GM23338 (cell line): ENCODE measurements at regions not wholly inside any gene's neighbourhood (a gene's known extent, or its start where the extent isn't known, plus 50 kb on each side); places are given as distances from the start of the nearest gene placed in this dataset.

Experiments
- ATAC-seq: fragments of 200-7000 bp; cut with Tn5 transposase; 3 replicates; pipeline ENCODE4 v1.9.1; 2020
- DNase-seq: peaks from one replicate; pipeline ENCODE4 v3.0.0-alpha.2; 2015; ENCODE audit warnings: low spot score
- H2AFZ ChIP-seq: fragments of 200-600 bp; sonication (generic); 2 replicates; pipeline ENCODE4 v1.8.0; 2016; ENCODE audit warnings: antibody characterized with exemption, mild to moderate bottlenecking, moderate library complexity
- H3F3A ChIP-seq: fragments of 200-600 bp; sonication (generic); replicated peaks from 2 replicates; pipeline ENCODE4 v1.8.0; 2017; ENCODE audit warnings: antibody characterized with exemption, mixed run types, low read depth
- H3K27ac ChIP-seq: fragments of 200-600 bp; sonication (generic); 2 replicates; pipeline ENCODE4 v1.6.1; 2016; ENCODE audit warnings: low read depth
- H3K27me3 ChIP-seq: fragments of 200-600 bp; sonication (generic); 2 replicates; pipeline ENCODE4 v1.8.0; 2016; ENCODE audit warnings: mild to moderate bottlenecking, mixed run types, moderate library complexity; ENCODE audit not compliant: insufficient read depth
- H3K36me3 ChIP-seq: fragments of 200-600 bp; sonication (generic); 2 replicates; pipeline ENCODE4 v1.8.0; 2016; ENCODE audit warnings: mild to moderate bottlenecking; ENCODE audit not compliant: insufficient read depth
- H3K4me1 ChIP-seq: fragments of 200-600 bp; sonication (generic); 2 replicates; pipeline ENCODE4 v1.8.0; 2016; ENCODE audit warnings: mild to moderate bottlenecking, moderate library complexity; ENCODE audit not compliant: insufficient read depth
- H3K4me2 ChIP-seq: fragments of 200-600 bp; sonication (generic); 2 replicates; pipeline ENCODE4 v1.7.1; 2017; ENCODE audit warnings: mixed run types
- H3K4me3 ChIP-seq: fragments of 200-600 bp; sonication (generic); 2 replicates; pipeline ENCODE4 v1.6.1; 2016; ENCODE audit warnings: mixed run types
- H3K79me2 ChIP-seq: fragments of 200-600 bp; sonication (generic); replicated peaks from 2 replicates; pipeline ENCODE4 v1.8.0; 2017; ENCODE audit warnings: mild to moderate bottlenecking; ENCODE audit not compliant: insufficient read depth
- H3K9me2 ChIP-seq: fragments of 200-600 bp; sonication (generic); 2 replicates; pipeline ENCODE4 v1.8.0; 2017; ENCODE audit not compliant: insufficient read depth
- H4K20me1 ChIP-seq: fragments of 200-600 bp; sonication (generic); replicated peaks from 2 replicates; pipeline ENCODE4 v1.8.0; 2017; ENCODE audit warnings: mild to moderate bottlenecking; ENCODE audit not compliant: insufficient read depth
- H3K27ac Mint-ChIP-seq: 2 replicates; pipeline ENCODE4 v1.8.0; 2020; ENCODE audit warnings: inconsistent platforms, mild to moderate bottlenecking, moderate library complexity, mixed read lengths
- H3K27me3 Mint-ChIP-seq: 3 replicates; pipeline ENCODE4 v1.8.0; 2022; ENCODE audit warnings: low read depth, mild to moderate bottlenecking, moderate library complexity, mixed read lengths, inconsistent platforms; ENCODE audit not compliant: insufficient read depth, poor library complexity
- H3K36me3 Mint-ChIP-seq: 3 replicates; pipeline ENCODE4 v1.8.0; 2021; ENCODE audit warnings: low read depth, mild to moderate bottlenecking, inconsistent platforms, moderate library complexity, mixed read lengths
- H3K4me1 Mint-ChIP-seq: 3 replicates; pipeline ENCODE4 v1.8.0; 2020; ENCODE audit warnings: mild to moderate bottlenecking, inconsistent platforms, mixed read lengths
- H3K4me3 Mint-ChIP-seq: 3 replicates; pipeline ENCODE4 v1.8.0; 2021; ENCODE audit warnings: moderate library complexity, mild to moderate bottlenecking, inconsistent platforms, mixed read lengths
- H3K9me3 Mint-ChIP-seq: 3 replicates; pipeline ENCODE4 v1.8.0; 2020; ENCODE audit warnings: moderate library complexity, mild to moderate bottlenecking, inconsistent platforms, mixed read lengths
- CTCF ChIP-seq, 2 experiments: fragments of 200-600 bp in 1 of 2; sonication (generic) in 1 of 2; conservative IDR thresholded peaks; 2 replicates each; pipeline versions ENCODE4 v1.5.1 to v1.6.1; 2016 to 2017; ENCODE audit warnings: antibody characterized with exemption in 2 of 2, low read depth in 2 of 2, mild to moderate bottlenecking in 2 of 2, moderate library complexity in 1 of 2
- EZH2phosphoT487 ChIP-seq: fragments of 200-600 bp; sonication (generic); IDR thresholded peaks from one replicate; pipeline ENCODE4 v1.8.1; 2018; ENCODE audit warnings: antibody characterized with exemption; ENCODE audit not compliant: unreplicated experiment
- JUNB ChIP-seq: IDR thresholded peaks from one replicate; pipeline ENCODE4 v1.6.1; 2016; ENCODE audit warnings: antibody characterized with exemption; ENCODE audit not compliant: unreplicated experiment
- ZNF331 ChIP-seq: fragments of 250-450 bp; sonication (Bioruptor Pico); IDR thresholded peaks from 2 replicates; pipeline ENCODE4 v1.5.0; 2020; ENCODE audit warnings: low read depth, mild to moderate bottlenecking, moderate library complexity
- TF ChIP-seq, protein P1 (sequence below): IDR thresholded peaks from one replicate; pipeline ENCODE4 v1.6.1; 2018; ENCODE audit warnings: antibody characterized with exemption; ENCODE audit not compliant: unreplicated experiment

DNA sequence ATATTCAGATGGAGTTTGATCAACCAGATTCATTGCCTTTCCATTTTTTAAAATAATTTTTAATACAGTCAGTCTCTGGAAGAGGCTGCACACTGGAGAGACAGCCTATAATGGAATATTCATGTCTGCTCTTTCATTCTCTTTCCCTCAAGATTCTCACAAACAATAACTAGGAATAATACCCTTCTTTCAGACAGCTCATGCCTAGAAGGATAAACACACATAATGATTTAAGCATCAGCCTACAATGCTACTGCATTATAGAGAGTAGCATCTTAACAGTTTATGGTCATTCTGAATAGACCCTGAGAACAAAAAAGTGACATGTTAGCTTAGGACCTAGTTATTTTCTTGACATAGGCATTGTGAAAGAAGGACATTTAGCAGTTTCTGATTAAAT lies 1692.3 kb downstream of the GRIK2 start (continued):
- TF ChIP-seq, protein P1, sequence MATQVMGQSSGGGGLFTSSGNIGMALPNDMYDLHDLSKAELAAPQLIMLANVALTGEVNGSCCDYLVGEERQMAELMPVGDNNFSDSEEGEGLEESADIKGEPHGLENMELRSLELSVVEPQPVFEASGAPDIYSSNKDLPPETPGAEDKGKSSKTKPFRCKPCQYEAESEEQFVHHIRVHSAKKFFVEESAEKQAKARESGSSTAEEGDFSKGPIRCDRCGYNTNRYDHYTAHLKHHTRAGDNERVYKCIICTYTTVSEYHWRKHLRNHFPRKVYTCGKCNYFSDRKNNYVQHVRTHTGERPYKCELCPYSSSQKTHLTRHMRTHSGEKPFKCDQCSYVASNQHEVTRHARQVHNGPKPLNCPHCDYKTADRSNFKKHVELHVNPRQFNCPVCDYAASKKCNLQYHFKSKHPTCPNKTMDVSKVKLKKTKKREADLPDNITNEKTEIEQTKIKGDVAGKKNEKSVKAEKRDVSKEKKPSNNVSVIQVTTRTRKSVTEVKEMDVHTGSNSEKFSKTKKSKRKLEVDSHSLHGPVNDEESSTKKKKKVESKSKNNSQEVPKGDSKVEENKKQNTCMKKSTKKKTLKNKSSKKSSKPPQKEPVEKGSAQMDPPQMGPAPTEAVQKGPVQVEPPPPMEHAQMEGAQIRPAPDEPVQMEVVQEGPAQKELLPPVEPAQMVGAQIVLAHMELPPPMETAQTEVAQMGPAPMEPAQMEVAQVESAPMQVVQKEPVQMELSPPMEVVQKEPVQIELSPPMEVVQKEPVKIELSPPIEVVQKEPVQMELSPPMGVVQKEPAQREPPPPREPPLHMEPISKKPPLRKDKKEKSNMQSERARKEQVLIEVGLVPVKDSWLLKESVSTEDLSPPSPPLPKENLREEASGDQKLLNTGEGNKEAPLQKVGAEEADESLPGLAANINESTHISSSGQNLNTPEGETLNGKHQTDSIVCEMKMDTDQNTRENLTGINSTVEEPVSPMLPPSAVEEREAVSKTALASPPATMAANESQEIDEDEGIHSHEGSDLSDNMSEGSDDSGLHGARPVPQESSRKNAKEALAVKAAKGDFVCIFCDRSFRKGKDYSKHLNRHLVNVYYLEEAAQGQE = no peak

DNA sequence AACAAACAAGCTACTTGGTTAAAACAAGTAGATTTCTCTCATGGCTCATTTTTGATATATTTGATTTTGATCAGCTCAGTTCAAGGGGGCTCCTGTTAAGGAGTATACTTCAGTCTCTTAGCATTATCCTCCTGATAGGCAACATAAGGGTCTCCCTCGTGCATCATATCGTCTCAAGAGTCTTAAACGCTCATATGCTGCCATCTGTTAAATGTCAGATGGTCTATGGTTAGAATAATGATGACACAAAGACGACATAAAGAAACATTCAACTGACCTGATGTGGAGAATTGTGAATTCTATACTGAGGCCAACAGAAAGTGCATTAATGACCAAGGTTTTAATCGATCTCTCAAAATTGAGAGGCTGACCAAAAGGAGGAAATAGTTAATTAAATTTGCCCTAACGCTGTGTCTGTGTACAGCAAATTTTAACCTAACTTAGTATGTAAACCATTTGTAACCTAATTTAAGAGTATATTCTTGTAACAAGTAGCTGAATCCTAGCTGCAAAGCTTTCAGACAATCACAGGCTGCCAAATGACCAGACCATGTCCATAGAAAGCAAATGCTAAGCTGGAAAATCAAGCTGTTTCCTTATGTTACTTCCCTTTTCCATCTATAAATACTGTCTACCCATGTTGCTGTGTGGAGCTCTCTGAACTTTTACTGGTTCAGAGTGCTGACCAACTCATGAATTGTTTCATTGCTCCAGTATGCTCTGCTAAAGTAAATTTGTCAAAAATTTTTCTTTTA lies 1688.5 kb downstream of the GRIK2 start:
- no peak overlapping the region for H3K4me3 Mint-ChIP-seq
- Histone ChIP-seq H3K4me3 (no peak overlapping the region), H2AFZ (no peak overlapping the region; the same call in 1 of the 2 replicates), H3K79me2 (no peaks in the 10 kb centered on the region), H3K27ac (no peak overlapping the region), H3K9me2 (no peaks in the 10 kb centered on the region), H4K20me1 (no peaks in the 10 kb centered on the region), H3K36me3 (no peaks in the 10 kb centered on the region), H3K4me2 (no peak overlapping the region), H3K4me1 (no peaks in the 10 kb centered on the region), H3F3A (no peaks in the 10 kb centered on the region), H3K27me3 (no peaks in the 10 kb centered on the region)
- no peaks in the 10 kb centered on the region for H3K9me3 Mint-ChIP-seq
- no peak for ATAC-seq
- no peak for DNase-seq
- no peaks in the 10 kb centered on the region for H3K27me3 Mint-ChIP-seq
- H3K27ac Mint-ChIP-seq = no peak overlapping the region
- no peaks in the 10 kb centered on the region for H3K4me1 Mint-ChIP-seq
- no peak for TF ChIP-seq JUNB
- no peaks in the 10 kb centered on the region for H3K36me3 Mint-ChIP-seq

DNA sequence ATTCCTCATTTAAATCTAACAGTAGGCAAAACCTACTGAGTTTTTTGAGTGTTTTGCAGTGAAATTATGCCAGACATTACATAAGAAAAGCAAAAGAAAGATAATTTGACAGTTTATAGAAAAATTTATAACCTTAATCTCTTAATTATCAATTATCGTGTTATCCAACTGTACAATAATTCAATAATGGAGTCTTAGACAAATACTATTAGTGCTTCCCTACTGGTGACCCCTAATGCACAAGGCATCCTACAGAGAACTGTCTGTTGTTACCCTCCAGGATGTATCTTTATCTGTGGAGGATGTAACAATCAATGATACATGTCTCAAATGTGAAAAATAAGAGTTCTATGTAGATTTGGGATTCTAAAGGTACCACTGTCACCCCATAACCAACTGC lies 1687.6 kb downstream of the GRIK2 start:
- Mint-ChIP-seq H3K27ac (no peak overlapping the region), H3K36me3 (no peaks in the 10 kb centered on the region), H3K4me1 (no peaks in the 10 kb centered on the region), H3K27me3 (no peaks in the 10 kb centered on the region), H3K4me3 (no peak overlapping the region), H3K9me3 (no peaks in the 10 kb centered on the region)
- TF ChIP-seq ZNF331 (CRISPR knock-in tag) (no peak), EZH2phosphoT487 (no peak), CTCF (conservative IDR thresholded peaks at IDR 0.05; ENCODE audit: low read depth in 2 of 2) (no peak)
- H4K20me1 ChIP-seq = no peaks in the 10 kb centered on the region
- no peaks in the 10 kb centered on the region for H3K79me2 ChIP-seq
- no peaks in the 10 kb centered on the region for H3K4me1 ChIP-seq
- H3F3A ChIP-seq = no peaks in the 10 kb centered on the region
- H3K36me3 ChIP-seq = no peaks in the 10 kb centered on the region
- ATAC-seq (no peak), DNase-seq (no peak)
- H3K4me3 ChIP-seq = no peak overlapping the region
- H3K27ac ChIP-seq = no peak overlapping the region
- no peaks in the 10 kb centered on the region for H3K9me2 ChIP-seq
- H3K27me3 ChIP-seq = no peaks in the 10 kb centered on the region
- no peak overlapping the region for H3K4me2 ChIP-seq
- H2AFZ ChIP-seq = no peak overlapping the region
